Colonic mucosa (tissue), 4 donors: ENCODE measurements at regions not wholly inside any gene's neighbourhood (a gene's known extent, or its start where the extent isn't known, plus 50 kb on each side); places are given as distances from the start of the nearest gene placed in this dataset.

Experiments
- DNase-seq: peaks from one replicate; pipeline ENCODE4 v3.0.0-alpha.2; 2020
- H3K27ac ChIP-seq: fragments of 200-600 bp; one replicate; pipeline ENCODE4 v1.8.0; 2021
- H3K27me3 ChIP-seq: fragments of 200-600 bp; one replicate; pipeline ENCODE4 v1.8.0; 2021
- H3K36me3 ChIP-seq: fragments of 200-600 bp; one replicate; pipeline ENCODE4 v1.8.0; 2021
- H3K4me1 ChIP-seq: fragments of 200-600 bp; one replicate; pipeline ENCODE4 v1.8.0; 2021; ENCODE audit warnings: mild to moderate bottlenecking
- H3K4me3 ChIP-seq: fragments of 200-600 bp; one replicate; pipeline ENCODE4 v1.8.0; 2021
- H3K9ac ChIP-seq, 2 donors: one replicate each; pipeline ENCODE4 v1.7.0; 2013; ENCODE audit warnings: control low read depth in 2 of 2, low read depth in 2 of 2, low read length in 2 of 2
- H3K9me3 ChIP-seq: fragments of 200-600 bp; one replicate; pipeline ENCODE4 v1.8.0; 2021
- intact Hi-C: fragments of 100-400 bp; cut with DNase I; formaldehyde crosslinking; loops from one replicate; pipeline ENCODE4 v1.14.1; 2022
- TF ChIP-seq, protein P1 (sequence below): fragments of 200-600 bp; IDR thresholded peaks from one replicate; pipeline ENCODE4 v1.8.0; 2022; ENCODE audit warnings: antibody characterized with exemption, mild to moderate bottlenecking
- donor health status: healthy.
- donor health status: DM: no; HTN: no; CAD: no.
- donor health status: DM: no; HTN: no; CAD: no.

DNA sequence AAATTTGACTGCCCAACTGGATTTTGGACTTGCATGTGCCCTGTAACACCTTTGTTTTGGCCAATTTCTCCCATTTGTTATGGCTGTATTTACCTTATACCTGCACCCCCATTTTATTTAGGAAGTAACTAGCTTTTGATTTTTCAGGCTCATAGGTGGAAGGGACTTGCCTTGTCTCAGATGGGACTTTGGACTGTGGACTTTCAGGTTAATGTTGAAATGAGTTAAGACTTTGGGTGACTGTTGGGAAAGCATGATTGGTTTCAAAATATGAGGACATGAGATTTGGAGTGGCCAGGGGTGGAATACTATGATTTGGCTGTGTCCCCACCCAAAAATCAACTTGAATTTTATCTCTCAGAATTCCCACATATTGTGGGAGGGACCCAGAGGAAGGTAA is 490.2 kb downstream of the PRR16 start:
- Histone ChIP-seq H3K4me1 (no peaks in the 10 kb centered on the region), H3K36me3 (no peaks in the 10 kb centered on the region), H3K9me3 (no peaks in the 10 kb centered on the region), H3K9ac (no peak overlapping the region), H3K27me3 (no peaks in the 10 kb centered on the region), H3K4me3 (no peak overlapping the region), H3K27ac (no peak overlapping the region)
- intact Hi-C loops: no loop called here
- no peak for DNase-seq
- TF ChIP-seq, protein P1, sequence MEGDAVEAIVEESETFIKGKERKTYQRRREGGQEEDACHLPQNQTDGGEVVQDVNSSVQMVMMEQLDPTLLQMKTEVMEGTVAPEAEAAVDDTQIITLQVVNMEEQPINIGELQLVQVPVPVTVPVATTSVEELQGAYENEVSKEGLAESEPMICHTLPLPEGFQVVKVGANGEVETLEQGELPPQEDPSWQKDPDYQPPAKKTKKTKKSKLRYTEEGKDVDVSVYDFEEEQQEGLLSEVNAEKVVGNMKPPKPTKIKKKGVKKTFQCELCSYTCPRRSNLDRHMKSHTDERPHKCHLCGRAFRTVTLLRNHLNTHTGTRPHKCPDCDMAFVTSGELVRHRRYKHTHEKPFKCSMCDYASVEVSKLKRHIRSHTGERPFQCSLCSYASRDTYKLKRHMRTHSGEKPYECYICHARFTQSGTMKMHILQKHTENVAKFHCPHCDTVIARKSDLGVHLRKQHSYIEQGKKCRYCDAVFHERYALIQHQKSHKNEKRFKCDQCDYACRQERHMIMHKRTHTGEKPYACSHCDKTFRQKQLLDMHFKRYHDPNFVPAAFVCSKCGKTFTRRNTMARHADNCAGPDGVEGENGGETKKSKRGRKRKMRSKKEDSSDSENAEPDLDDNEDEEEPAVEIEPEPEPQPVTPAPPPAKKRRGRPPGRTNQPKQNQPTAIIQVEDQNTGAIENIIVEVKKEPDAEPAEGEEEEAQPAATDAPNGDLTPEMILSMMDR: no peak

DNA sequence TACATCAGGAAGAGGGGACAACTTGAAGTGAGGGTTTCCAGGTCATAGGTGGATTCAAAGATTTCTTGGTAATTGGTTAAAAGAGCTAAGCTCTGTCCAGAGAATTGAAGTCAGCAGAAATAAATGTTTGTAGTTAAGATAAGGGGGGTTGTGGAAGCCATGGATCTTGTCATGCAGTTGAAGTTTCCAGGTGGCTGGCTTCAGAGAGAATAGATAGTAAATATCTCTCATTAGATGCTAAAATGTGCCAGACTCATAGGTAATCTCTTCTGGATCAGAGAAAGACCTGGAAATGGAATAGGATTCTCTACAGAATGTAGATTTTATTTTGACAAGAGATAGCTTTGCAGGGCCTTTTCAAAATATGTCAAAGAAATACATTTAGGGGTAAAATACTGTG is 491.7 kb downstream of the PRR16 start:
- intact Hi-C loops: no loop called here
- Histone ChIP-seq H3K4me3 (no peak overlapping the region), H3K27ac (no peak overlapping the region), H3K36me3 (no peaks in the 10 kb centered on the region), H3K27me3 (no peaks in the 10 kb centered on the region), H3K9me3 (no peaks in the 10 kb centered on the region), H3K9ac (no peak overlapping the region), H3K4me1 (no peaks in the 10 kb centered on the region)
- no peak for DNase-seq
- TF ChIP-seq, protein P1: no peak

DNA sequence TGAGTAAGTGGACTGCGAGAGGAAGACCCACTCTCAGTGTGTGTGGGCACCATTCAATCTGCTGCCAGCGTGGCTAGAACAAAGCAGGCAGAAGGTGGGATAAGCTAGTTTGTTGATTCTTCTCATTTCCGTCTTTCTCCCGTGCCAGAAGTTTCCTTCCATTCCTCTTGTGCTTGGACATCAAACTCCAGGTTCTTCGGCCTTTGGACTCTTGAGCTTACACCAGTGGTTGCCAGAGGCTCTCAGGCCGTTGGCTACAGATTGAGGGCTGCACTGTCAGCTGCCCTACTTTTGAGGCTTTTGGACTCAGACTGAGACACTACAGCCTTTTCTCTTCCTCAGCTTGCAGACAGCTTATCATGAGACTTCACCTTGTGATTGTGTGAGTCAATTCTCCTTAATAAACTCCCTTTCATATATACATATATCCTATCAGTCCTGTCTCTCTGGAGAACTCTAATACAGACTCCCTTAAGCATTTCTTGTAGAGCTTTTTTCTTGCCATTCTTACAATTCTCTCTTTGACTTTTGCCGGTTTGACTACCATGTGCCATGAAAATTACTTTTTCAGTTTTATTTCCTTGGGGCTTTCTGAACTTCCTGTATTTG is 494.9 kb downstream of the PRR16 start:
- intact Hi-C loops: no loop called here
- Histone ChIP-seq H3K27ac (no peak overlapping the region), H3K9ac (no peak overlapping the region), H3K9me3 (no peaks in the 10 kb centered on the region), H3K4me1 (no peaks in the 10 kb centered on the region), H3K27me3 (no peaks in the 10 kb centered on the region), H3K36me3 (no peaks in the 10 kb centered on the region), H3K4me3 (no peak overlapping the region)
- no peak for DNase-seq
- TF ChIP-seq, protein P1: no peak

DNA sequence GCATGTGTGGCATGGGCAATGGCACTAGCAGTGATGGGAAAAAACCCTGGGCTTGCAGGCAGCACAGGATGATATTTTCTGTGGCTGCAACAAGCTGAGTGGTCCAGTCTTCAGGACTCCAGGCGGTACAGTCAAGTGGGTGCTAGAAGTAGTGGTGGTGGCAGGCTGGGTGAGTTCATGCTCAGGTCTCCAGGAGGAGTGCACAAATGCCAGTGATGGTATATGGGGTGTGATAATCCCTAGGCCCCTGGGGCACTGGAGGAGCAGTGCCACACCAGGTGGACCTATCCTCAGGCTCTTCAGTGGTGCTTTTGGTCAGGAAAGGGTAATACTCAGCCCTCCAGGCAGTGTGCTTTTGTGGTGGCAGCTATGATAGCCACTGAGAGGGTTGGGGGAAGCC is 496.4 kb downstream of the PRR16 start:
- H3K4me1 ChIP-seq: no peaks in the 10 kb centered on the region
- H3K4me3 ChIP-seq: no peak overlapping the region
- no peaks in the 10 kb centered on the region for H3K27me3 ChIP-seq
- no peak overlapping the region for H3K27ac ChIP-seq
- H3K9me3 ChIP-seq: no peaks in the 10 kb centered on the region
- H3K9ac ChIP-seq: no peak overlapping the region
- no peaks in the 10 kb centered on the region for H3K36me3 ChIP-seq
- intact Hi-C loops: no loop called here
- no peak for DNase-seq
- TF ChIP-seq, protein P1: no peak

DNA sequence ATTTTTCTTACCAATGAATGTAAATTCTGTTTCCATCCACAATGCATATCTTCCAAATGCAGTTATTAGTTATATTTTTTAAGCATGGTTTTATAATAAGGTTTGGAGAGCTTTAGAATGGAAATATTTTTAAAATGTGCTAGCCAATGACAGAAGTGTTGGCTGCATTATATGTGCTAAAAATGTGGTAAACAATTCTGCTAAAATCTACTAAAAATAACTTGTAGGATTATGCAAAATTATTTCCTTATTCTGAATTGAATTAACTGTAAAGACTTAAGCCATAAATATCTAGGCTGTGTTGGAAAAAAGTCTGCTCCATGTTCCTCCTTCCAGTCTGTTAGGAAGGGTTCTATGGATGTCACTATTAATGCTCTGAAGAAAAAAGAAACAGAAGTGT is 503.3 kb downstream of the PRR16 start:
- intact Hi-C loops: no loop called here
- Histone ChIP-seq H3K27ac (no peak overlapping the region), H3K27me3 (no peaks in the 10 kb centered on the region), H3K36me3 (no peaks in the 10 kb centered on the region), H3K9me3 (no peaks in the 10 kb centered on the region), H3K9ac (no peak overlapping the region), H3K4me1 (no peaks in the 10 kb centered on the region), H3K4me3 (no peak overlapping the region)
- TF ChIP-seq, protein P1: no peak
- DNase-seq: no peak
